NOMO-1 treated with dmso at 0.1 percent for 144 hours (cell line): ENCODE measurements at regions not wholly inside any gene's neighbourhood (a gene's known extent, or its start where the extent isn't known, plus 50 kb on each side); places are given as distances from the start of the nearest gene placed in this dataset.

Experiments
- DNase-seq: peaks from one replicate; lab custom pipeline; 2025; ENCODE audit not compliant: unreplicated experiment; lab: John Stamatoyannopoulos, UW

- DNase-seq = no peak
These were observed 52.5 kb upstream of the PDE8B start for GRCh38 chr5:77157732-77158532.

- DNase-seq = no peak
These were observed 54.1 kb upstream of the PDE8B start for GRCh38 chr5:77156379-77156778.

- DNase-seq = peak; percentile 36
These were observed 55.2 kb upstream of the PDE8B start for GRCh38 chr5:77155179-77155785.

GRCh38 chr5:77152441-77152840, 58.0 kb upstream of the PDE8B start:
- DNase-seq = no peak

- DNase-seq = no peak
These were observed 59.0 kb upstream of the PDE8B start for GRCh38 chr5:77151501-77151900.

GRCh38 chr5:77146896-77147295, 59.8 kb upstream of the ZBED3 start:
- DNase-seq = peak; percentile 41

- DNase-seq = no peak
These were observed 58.6 kb upstream of the ZBED3 start for GRCh38 chr5:77145666-77146065.

GRCh38 chr5:77144837-77145139, 57.7 kb upstream of the ZBED3 start:
- no peak for DNase-seq

- peak; percentile 70 for DNase-seq
These were observed 57.1 kb upstream of the ZBED3 start for GRCh38 chr5:77143998-77144836.

- DNase-seq = no peak
These were observed 53.3 kb upstream of the ZBED3 start for GRCh38 chr5:77140350-77140749.

GRCh38 chr5:77139001-77139400, 51.9 kb upstream of the ZBED3 start:
- DNase-seq = no peak
